Stomach (tissue), 4 donors: ENCODE measurements at regions not wholly inside any gene's neighbourhood (a gene's known extent, or its start where the extent isn't known, plus 50 kb on each side); places are given as distances from the start of the nearest gene placed in this dataset.

ENCODE experiments used
- CTCF ChIP-seq, 7 experiments: fragments of 450-650 bp in 4 of 7; fragments of 200-600 bp in 3 of 7; sonication (generic) in 3 of 7; IDR thresholded peaks; one replicate each; pipeline ENCODE4 v1.5.1; 2016 to 2019; ENCODE audit warnings: antibody characterized with exemption in 7 of 7, control low read depth in 2 of 7, mild to moderate bottlenecking in 1 of 7
- EP300 ChIP-seq: sonication (generic); formaldehyde crosslinking; IDR thresholded peaks from one replicate; pipeline ENCODE4 v1.6.1; 2017; ENCODE audit warnings: antibody characterized with exemption
- POLR2AphosphoS5 ChIP-seq, 3 donors: sonication (generic); formaldehyde crosslinking; IDR thresholded peaks; one replicate each; pipeline ENCODE4 v1.6.1; 2016; ENCODE audit warnings: antibody characterized with exemption in 3 of 3

GRCh38 chr20:11660673-11661072 is 257.0 kb upstream of the BTBD3 start:
- no peak for TF ChIP-seq CTCF (IDR thresholded peaks at IDR 0.05)
- no peak for TF ChIP-seq POLR2AphosphoS5 (IDR thresholded peaks at IDR 0.05)
- no peak for TF ChIP-seq EP300
